ENCODE measurements at regions not wholly inside any gene's neighbourhood (a gene's known extent, or its start where the extent isn't known, plus 50 kb on each side); places are given as distances from the start of the nearest gene placed in this dataset.

GRCh38 chr10:36033808-36034207, 391.7 kb upstream of the FZD8 start:
- Mint-ChIP-seq H3K27me3 (ENCODE audit: low read depth) (peaks cover 3% of the 10 kb centered on the region), H3K27ac (ENCODE audit: unreplicated experiment) (no peak overlapping the region), H3K36me3 (ENCODE audit: low read depth) (no peaks in the 10 kb centered on the region), H3K4me1 (no peaks in the 10 kb centered on the region), H3K9me3 (no peaks in the 10 kb centered on the region), H3K4me3 (no peak overlapping the region)
- no peak for DNase-seq (ENCODE audit: low read depth, low spot score)
- TF ChIP-seq CTCF (conservative IDR thresholded peaks at IDR 0.05): no peak

- Mint-ChIP-seq H3K27ac (ENCODE audit: unreplicated experiment) (no peak overlapping the region), H3K4me3 (no peak overlapping the region), H3K9me3 (peaks cover 3% of the 10 kb centered on the region), H3K4me1 (no peaks in the 10 kb centered on the region), H3K36me3 (ENCODE audit: low read depth) (no peaks in the 10 kb centered on the region), H3K27me3 (ENCODE audit: low read depth) (peaks cover 3% of the 10 kb centered on the region)
- no peak for DNase-seq (ENCODE audit: low read depth, low spot score)
- TF ChIP-seq CTCF (conservative IDR thresholded peaks at IDR 0.05): no peak
Observed at GRCh38 chr10:36030516-36030915, 388.4 kb upstream of the FZD8 start.

GRCh38 chr10:36026656-36027390, 384.7 kb upstream of the FZD8 start:
- peaks cover 3% of the 10 kb centered on the region for H3K9me3 Mint-ChIP-seq
- no peak overlapping the region for H3K27ac Mint-ChIP-seq (ENCODE audit: unreplicated experiment)
- no peaks in the 10 kb centered on the region for H3K36me3 Mint-ChIP-seq (ENCODE audit: low read depth)

GRCh38 chr10:36026081-36026480, 384.0 kb upstream of the FZD8 start:
- no peak for TF ChIP-seq CTCF (conservative IDR thresholded peaks at IDR 0.05)
- peaks cover 3% of the 10 kb centered on the region for H3K9me3 Mint-ChIP-seq

More at GRCh38 chr10:36026656-36027390, 384.7 kb upstream of the FZD8 start:
- no peaks in the 10 kb centered on the region for H3K4me1 Mint-ChIP-seq
- no peak overlapping the region for H3K4me3 Mint-ChIP-seq
- H3K27me3 Mint-ChIP-seq (ENCODE audit: low read depth): no peaks in the 10 kb centered on the region
- TF ChIP-seq CTCF (conservative IDR thresholded peaks at IDR 0.05): no peak
- DNase-seq (ENCODE audit: low read depth, low spot score): no peak

GRCh38 chr10:36023939-36024338, 381.8 kb upstream of the FZD8 start:
- Mint-ChIP-seq H3K9me3 (peaks cover 3% of the 10 kb centered on the region), H3K36me3 (ENCODE audit: low read depth) (no peaks in the 10 kb centered on the region), H3K27ac (ENCODE audit: unreplicated experiment) (no peak overlapping the region), H3K27me3 (ENCODE audit: low read depth) (no peaks in the 10 kb centered on the region), H3K4me3 (no peak overlapping the region), H3K4me1 (peaks cover 2% of the 10 kb centered on the region)
- no peak for DNase-seq (ENCODE audit: low read depth, low spot score)
- TF ChIP-seq CTCF (conservative IDR thresholded peaks at IDR 0.05): no peak

More at GRCh38 chr10:36026081-36026480, 384.0 kb upstream of the FZD8 start:
- no peak overlapping the region for H3K27ac Mint-ChIP-seq (ENCODE audit: unreplicated experiment)
- DNase-seq (ENCODE audit: low read depth, low spot score): no peak
- H3K36me3 Mint-ChIP-seq (ENCODE audit: low read depth): no peaks in the 10 kb centered on the region
- no peaks in the 10 kb centered on the region for H3K4me1 Mint-ChIP-seq
- no peak overlapping the region for H3K4me3 Mint-ChIP-seq
- no peaks in the 10 kb centered on the region for H3K27me3 Mint-ChIP-seq (ENCODE audit: low read depth)

All from neural crest cell (in vitro differentiated cells).